Transverse colon (tissue), 4 donors: ENCODE measurements at regions not wholly inside any gene's neighbourhood (a gene's known extent, or its start where the extent isn't known, plus 50 kb on each side); places are given as distances from the start of the nearest gene placed in this dataset.

Experiments used
- DNase-seq: peaks from one replicate; pipeline ENCODE4 v3.0.0-alpha.2; 2019
- H3K27ac ChIP-seq, 4 donors: fragments of 200-600 bp; sonication (generic); 2 replicates each; pipeline ENCODE4 v1.5.1; 2016 to 2018; ENCODE audit warnings: inconsistent platforms in 4 of 4
- H3K27me3 ChIP-seq: fragments of 200-600 bp; sonication (generic); 2 replicates; pipeline ENCODE4 v1.5.1; 2017; ENCODE audit warnings: inconsistent platforms
- H3K36me3 ChIP-seq, 4 donors: fragments of 200-600 bp; sonication (generic); 2 replicates each; pipeline ENCODE4 v1.5.1; 2017 to 2019; ENCODE audit warnings: inconsistent platforms in 4 of 4
- H3K4me1 ChIP-seq, 4 donors: fragments of 200-600 bp; sonication (generic); 2 replicates each; pipeline ENCODE4 v1.5.1; 2017 to 2020; ENCODE audit warnings: inconsistent platforms in 4 of 4
- H3K4me3 ChIP-seq, 4 donors: fragments of 200-600 bp; sonication (generic); 1 replicate in 1 of 4; 2 replicates in 3 of 4; pipeline versions ENCODE4 v1.5.1 to v1.6.1; 2017 to 2019; ENCODE audit warnings: inconsistent platforms in 4 of 4
- H3K9me3 ChIP-seq, 2 donors: fragments of 200-600 bp; sonication (generic); 2 replicates each; pipeline ENCODE4 v1.5.1; 2017 to 2019; ENCODE audit warnings: inconsistent platforms in 2 of 2
- EP300 ChIP-seq: sonication (generic); formaldehyde crosslinking; IDR thresholded peaks from one replicate; pipeline ENCODE4 v1.6.1; 2017; ENCODE audit warnings: antibody characterized with exemption, low read depth
- POLR2A ChIP-seq: fragments of 450-650 bp; IDR thresholded peaks from one replicate; pipeline ENCODE4 v1.6.1; 2016; ENCODE audit warnings: antibody characterized with exemption, mild to moderate bottlenecking, moderate library complexity
- POLR2AphosphoS5 ChIP-seq, 3 donors: sonication (generic); formaldehyde crosslinking; IDR thresholded peaks; one replicate each; pipeline ENCODE4 v1.6.1; 2016; ENCODE audit warnings: antibody characterized with exemption in 3 of 3
- WGBS, 2 donors: methylation state at CpG; one replicate each; pipeline ENCODE4 v1.1.5; 2018; ENCODE audit warnings: low coverage in 1 of 2; 5-methylcytosine and 5-hydroxymethylcytosine counted together
- in situ Hi-C, 4 donors: fragments of 200-750 bp; cut with MboI; loops; one replicate each; pipeline versions ENCODE4 v1.15.0 to v1.15.1; 2017; ENCODE audit warnings: low sequenced_read_pairs in 3 of 4, low pct_ligation_motif_present in 1 of 4, low pct_unique_long_range_greater_than_20kb in 1 of 4
- intact Hi-C: fragments of 100-400 bp; cut with DNase I; formaldehyde crosslinking; loops from one replicate; pipeline ENCODE4 v1.15.1; 2023; ENCODE audit warnings: low total_unique reads
- TF ChIP-seq, protein P1 (sequence below), 5 experiments: fragments of 200-600 bp in 3 of 5; fragments of 450-650 bp in 2 of 5; sonication (generic) in 3 of 5; IDR thresholded peaks; 1 replicate in 2 of 5; 2 replicates in 3 of 5; pipeline ENCODE4 v1.5.1; 2016 to 2017; ENCODE audit warnings: antibody characterized with exemption in 5 of 5, inconsistent platforms in 3 of 5, mild to moderate bottlenecking in 2 of 5, moderate library complexity in 1 of 5

DNA sequence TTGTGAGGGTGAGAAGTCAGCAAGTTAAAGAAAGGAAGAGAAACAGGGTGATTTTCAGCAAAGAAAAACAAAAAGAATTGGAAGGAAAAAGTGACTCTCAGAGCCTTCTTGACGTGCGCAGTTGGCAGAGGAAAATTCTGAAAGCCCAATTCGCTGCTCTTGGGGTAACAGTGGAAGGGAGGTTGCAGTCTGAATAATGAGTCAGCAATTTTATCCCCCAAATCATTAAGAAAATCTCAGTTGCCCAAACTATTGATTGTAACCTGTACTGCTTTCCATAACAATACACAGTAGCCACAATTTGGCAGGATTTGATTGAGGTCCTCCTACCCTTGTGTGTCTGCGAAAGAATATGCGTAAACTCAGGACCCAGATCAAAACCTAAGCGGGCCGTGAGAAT is 309.1 kb downstream of the EMP1 start:
- TF ChIP-seq EP300 (no peak), POLR2AphosphoS5 (IDR thresholded peaks at IDR 0.05) (no peak), POLR2A (no peak)
- TF ChIP-seq, protein P1, sequence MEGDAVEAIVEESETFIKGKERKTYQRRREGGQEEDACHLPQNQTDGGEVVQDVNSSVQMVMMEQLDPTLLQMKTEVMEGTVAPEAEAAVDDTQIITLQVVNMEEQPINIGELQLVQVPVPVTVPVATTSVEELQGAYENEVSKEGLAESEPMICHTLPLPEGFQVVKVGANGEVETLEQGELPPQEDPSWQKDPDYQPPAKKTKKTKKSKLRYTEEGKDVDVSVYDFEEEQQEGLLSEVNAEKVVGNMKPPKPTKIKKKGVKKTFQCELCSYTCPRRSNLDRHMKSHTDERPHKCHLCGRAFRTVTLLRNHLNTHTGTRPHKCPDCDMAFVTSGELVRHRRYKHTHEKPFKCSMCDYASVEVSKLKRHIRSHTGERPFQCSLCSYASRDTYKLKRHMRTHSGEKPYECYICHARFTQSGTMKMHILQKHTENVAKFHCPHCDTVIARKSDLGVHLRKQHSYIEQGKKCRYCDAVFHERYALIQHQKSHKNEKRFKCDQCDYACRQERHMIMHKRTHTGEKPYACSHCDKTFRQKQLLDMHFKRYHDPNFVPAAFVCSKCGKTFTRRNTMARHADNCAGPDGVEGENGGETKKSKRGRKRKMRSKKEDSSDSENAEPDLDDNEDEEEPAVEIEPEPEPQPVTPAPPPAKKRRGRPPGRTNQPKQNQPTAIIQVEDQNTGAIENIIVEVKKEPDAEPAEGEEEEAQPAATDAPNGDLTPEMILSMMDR (IDR thresholded peaks at IDR 0.05) = no peak
- DNase-seq = no peak
- H3K9me3 ChIP-seq = no peaks in the 10 kb centered on the region
- H3K27me3 ChIP-seq = no peaks in the 10 kb centered on the region
- H3K4me3 ChIP-seq = no peak overlapping the region
- H3K27ac ChIP-seq = no peak overlapping the region
- 65 to 87% methylated on average over 5 to 7 of the region's 7 CpGs for WGBS, 2 donors
- intact Hi-C loops = no loop called here
- H3K36me3 ChIP-seq = no peaks in the 10 kb centered on the region
- in situ Hi-C loops = no loop called here
- H3K4me1 ChIP-seq = no peaks in the 10 kb centered on the region

DNA sequence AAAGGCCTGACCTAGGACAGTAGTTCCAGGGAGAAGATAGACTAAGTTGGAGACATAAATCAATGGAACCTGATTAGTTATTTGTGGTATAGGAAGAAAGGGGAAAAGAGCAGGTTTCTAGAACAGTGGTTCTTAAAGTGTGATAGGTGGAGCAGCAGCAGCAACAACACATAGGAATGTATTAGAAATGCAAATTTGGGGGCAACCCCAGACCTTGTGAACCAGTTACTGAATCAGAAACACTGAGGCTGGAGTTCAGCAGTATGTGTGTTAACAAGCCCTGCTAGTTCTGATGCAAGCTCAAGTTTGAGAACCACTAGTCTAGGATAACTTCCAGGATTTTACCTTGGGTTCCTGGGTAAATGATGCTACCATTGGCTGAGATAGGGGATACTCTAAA is 308.7 kb downstream of the EMP1 start:
- intact Hi-C loops = no loop called here
- DNase-seq = no peak
- TF ChIP-seq, protein P1 (IDR thresholded peaks at IDR 0.05) = no peak
- no peak for TF ChIP-seq EP300
- TF ChIP-seq POLR2A = no peak
- no peak for TF ChIP-seq POLR2AphosphoS5 (IDR thresholded peaks at IDR 0.05)
- in situ Hi-C loops = no loop called here
- Histone ChIP-seq H3K27me3 (no peaks in the 10 kb centered on the region), H3K36me3 (no peaks in the 10 kb centered on the region), H3K4me3 (no peak overlapping the region), H3K4me1 (no peaks in the 10 kb centered on the region), H3K27ac (no peak overlapping the region), H3K9me3 (no peaks in the 10 kb centered on the region)

DNA sequence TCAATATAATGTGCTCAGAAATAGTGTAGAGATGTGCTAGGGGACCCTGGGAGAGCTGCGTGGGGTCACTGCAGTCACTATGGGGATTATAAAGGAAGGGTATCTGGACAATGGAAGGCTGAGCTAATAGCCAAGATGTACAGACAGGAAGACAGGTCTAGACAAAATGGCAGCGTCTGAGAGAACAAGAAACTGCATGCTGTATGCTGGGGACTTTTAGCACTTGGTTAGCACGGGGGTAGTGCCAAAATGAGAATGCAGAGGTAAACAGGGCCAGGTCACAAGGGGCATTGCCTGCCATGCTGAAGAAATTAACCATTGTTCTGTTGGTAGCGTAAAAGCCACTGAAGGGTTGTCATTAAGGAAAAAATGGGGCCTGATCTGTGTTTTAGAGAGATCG is 308.2 kb downstream of the EMP1 start:
- no peaks in the 10 kb centered on the region for H3K9me3 ChIP-seq
- no peaks in the 10 kb centered on the region for H3K36me3 ChIP-seq
- in situ Hi-C loops = no loop called here
- H3K4me3 ChIP-seq = no peak overlapping the region
- H3K27me3 ChIP-seq = no peaks in the 10 kb centered on the region
- intact Hi-C loops = no loop called here
- no peak overlapping the region for H3K27ac ChIP-seq
- TF ChIP-seq, protein P1 (IDR thresholded peaks at IDR 0.05) = no peak
- no peak for TF ChIP-seq EP300
- TF ChIP-seq POLR2A = no peak
- no peak for TF ChIP-seq POLR2AphosphoS5 (IDR thresholded peaks at IDR 0.05)
- no peaks in the 10 kb centered on the region for H3K4me1 ChIP-seq
- no peak for DNase-seq
- 59 to 78% methylated on average over 3 to 5 of the region's 5 CpGs for WGBS, 2 donors

DNA sequence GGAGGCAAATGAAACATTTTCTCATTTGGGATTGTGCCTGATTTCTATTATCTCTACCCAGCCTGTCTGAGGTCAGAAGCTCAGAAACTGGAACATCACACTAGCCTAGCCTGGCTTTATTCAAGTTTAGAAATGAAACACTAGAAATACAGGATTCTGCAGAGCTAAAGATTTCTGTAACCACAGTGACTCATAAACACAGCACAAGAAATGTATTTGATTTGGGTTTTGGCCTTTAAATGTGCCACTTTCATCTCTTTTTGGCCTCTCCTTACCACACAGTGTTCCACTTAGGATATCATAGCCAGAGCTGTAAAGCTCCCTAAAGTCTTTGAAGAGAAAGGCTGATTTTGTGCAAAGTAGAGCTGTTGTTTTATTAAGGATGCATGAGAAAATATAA is 307.5 kb downstream of the EMP1 start:
- H3K27ac ChIP-seq = no peak overlapping the region
- intact Hi-C loops (no loop called here), in situ Hi-C loops (no loop called here)
- no peak overlapping the region for H3K4me3 ChIP-seq
- no peaks in the 10 kb centered on the region for H3K27me3 ChIP-seq
- TF ChIP-seq POLR2AphosphoS5 (IDR thresholded peaks at IDR 0.05) (no peak), EP300 (no peak), POLR2A (no peak)
- TF ChIP-seq, protein P1 (IDR thresholded peaks at IDR 0.05) = no peak
- no peaks in the 10 kb centered on the region for H3K4me1 ChIP-seq
- no peak for DNase-seq
- H3K36me3 ChIP-seq = no peaks in the 10 kb centered on the region
- H3K9me3 ChIP-seq = no peaks in the 10 kb centered on the region
